HG03520 (cell line): ENCODE measurements at regions not wholly inside any gene's neighbourhood (a gene's known extent, or its start where the extent isn't known, plus 50 kb on each side); places are given as distances from the start of the nearest gene placed in this dataset.

Source experiments
- ATAC-seq: cut with Tn5 transposase; IDR thresholded peaks from one replicate; pipeline ENCODE4 v1.9.1; 2021; ENCODE audit warnings: mild to moderate bottlenecking, moderate library complexity; ENCODE audit not compliant: unreplicated experiment

- ATAC-seq, result no peak
Observed at GRCh38 chr4:119722670-119723069, 94.1 kb upstream of the PDE5A start.

- no peak for ATAC-seq
Observed at GRCh38 chr4:119721878-119722277, 93.3 kb upstream of the PDE5A start.

GRCh38 chr4:119715490-119716445 is 87.2 kb upstream of the PDE5A start:
- ATAC-seq, result no peak

- no peak for ATAC-seq
Observed at GRCh38 chr4:119709418-119709817, 80.8 kb upstream of the PDE5A start.

DNA sequence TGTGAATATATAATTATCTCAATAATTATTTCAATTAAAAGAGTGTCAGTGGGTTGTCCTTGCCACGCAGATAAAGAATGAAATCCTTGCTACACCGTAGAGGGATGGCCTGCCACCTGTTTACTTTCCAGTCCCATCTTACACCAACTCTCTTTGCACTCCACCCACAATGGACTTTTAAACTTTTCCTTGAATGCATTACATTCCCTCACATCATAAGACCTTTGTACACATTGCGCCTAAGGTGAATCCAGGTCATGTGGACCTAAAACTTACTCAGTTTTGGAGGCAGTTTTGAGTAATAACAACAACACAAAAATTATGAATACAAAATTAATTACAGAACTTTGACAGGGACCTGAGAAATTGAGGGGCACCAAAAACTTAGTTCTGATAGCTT is 78.7 kb upstream of the PDE5A start:
- ATAC-seq, result no peak

DNA sequence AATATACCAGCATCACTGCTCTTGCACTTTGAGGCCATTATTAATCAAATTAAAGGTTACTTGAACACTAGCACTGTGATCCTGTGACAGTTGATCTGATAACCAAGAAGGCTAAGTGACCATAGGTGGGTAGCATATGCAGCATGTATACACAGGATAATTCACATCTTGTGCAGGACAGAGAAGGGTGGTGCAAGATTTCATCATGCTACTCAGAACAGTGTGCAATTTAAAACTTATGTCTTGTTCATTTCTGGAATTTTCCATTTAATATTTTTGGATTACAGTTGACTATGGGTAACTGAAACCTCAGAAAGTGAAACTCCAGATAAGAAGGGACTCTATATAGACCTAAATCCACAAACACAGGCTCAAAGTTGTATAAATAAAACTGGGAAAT is 78.2 kb upstream of the PDE5A start:
- ATAC-seq, result no peak

DNA sequence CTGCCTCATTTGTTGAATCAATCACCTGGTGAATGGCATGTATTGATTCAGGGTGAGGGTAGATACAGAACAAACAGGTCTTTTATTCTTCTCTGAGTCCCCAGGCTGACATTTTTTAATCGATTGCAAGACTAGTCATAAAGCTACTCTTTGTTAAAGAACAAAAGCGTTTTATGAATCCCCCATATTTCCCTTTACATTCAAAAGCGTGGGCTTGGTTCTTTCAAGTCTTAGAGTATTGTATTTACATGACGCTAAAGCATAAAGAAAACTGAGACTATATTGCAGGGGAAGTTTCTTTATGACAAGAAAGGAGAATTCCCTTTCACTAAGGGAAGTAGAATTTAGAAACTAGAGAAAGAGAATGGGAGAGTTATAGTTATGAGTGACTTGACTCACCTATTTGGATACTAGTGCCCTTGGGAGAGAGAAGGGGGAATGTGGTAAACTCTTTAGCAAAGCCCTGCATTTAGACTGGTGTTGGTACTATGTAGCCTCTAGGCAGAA is 69.3 kb upstream of the PDE5A start:
- peak; percentile 56 for ATAC-seq

- no peak for ATAC-seq
Observed at GRCh38 chr4:119696963-119697362, 68.4 kb upstream of the PDE5A start.

DNA sequence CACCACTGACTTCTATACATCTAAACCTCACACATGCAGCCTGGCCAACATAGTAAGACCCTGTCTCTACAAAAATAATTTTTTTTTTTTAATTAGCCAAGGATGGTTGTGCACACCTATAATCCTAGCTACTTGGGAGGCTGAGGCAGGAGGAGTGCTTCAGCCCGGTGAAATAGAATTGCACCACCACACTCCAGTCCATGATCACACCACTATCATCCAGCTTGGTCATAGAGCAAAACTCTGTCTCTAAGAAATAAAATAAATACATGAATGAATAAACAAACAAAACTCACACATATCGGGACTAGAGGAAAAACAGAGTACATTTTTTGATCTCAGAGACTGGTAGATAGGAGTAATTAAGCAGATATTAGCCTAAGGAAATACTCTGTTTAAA is 66.6 kb upstream of the PDE5A start:
- ATAC-seq, result no peak

- no peak for ATAC-seq
Observed at GRCh38 chr4:119693126-119693525, 64.5 kb upstream of the PDE5A start.

GRCh38 chr4:119692001-119692400 is 63.4 kb upstream of the PDE5A start:
- ATAC-seq, result no peak

- no peak for ATAC-seq
Observed at GRCh38 chr4:119690871-119691270, 62.3 kb upstream of the PDE5A start.

- ATAC-seq, result no peak
Observed at GRCh38 chr4:119688446-119688845, 59.8 kb upstream of the PDE5A start.

DNA sequence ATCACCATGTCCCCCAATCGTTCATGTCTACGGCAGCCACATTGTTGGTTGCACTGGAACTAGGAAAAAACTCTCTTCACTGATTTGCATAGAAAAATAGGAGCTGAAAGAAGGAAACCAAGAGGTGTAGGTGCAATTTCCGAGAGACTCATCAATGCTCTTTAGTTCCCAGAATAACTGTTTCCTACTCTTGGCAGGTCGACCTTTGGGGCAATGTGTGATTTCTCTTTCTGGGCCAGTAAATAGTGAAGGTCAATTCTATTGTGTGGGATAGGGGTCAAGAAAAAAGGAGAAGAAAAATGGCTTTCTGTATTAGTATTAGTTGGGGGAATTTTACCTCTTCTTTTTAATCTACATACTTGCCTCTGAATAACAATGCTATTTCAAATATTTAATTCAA is 55.9 kb upstream of the PDE5A start:
- no peak for ATAC-seq

- ATAC-seq, result no peak
Observed at GRCh38 chr4:119683518-119683917, 54.9 kb upstream of the PDE5A start.

DNA sequence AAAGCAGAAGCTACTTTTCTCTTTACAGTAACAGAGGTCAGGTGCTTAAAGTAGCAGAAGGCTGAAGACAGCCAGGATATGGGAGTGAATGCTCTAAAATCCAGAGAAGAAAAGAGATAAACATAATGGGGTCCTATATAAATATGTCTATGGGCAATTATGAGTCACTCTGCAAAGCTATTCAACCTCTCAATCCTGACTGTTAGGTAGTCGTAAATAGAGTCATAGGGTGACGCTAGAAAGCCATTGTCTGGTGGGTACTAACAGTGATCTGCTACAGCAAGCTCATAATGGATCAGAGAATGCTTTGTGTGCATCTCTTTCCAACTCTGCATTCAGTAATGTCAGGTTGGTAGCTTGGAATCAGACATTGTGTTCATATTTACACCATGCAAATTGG is 53.5 kb upstream of the PDE5A start:
- no peak for ATAC-seq

GRCh38 chr4:119679251-119679650 is 50.6 kb upstream of the PDE5A start:
- no peak for ATAC-seq

- no peak for ATAC-seq
Observed at GRCh38 chr4:119678761-119679160, 50.2 kb upstream of the PDE5A start.
